ENCODE measurements at regions not wholly inside any gene's neighbourhood (a gene's known extent, or its start where the extent isn't known, plus 50 kb on each side); places are given as distances from the start of the nearest gene placed in this dataset.
"Not testable (repeated sequence)": the region's sequence is repeated elsewhere in the genome, so short reads cannot be mapped to it uniquely, and the experiment has no call there.

DNA sequence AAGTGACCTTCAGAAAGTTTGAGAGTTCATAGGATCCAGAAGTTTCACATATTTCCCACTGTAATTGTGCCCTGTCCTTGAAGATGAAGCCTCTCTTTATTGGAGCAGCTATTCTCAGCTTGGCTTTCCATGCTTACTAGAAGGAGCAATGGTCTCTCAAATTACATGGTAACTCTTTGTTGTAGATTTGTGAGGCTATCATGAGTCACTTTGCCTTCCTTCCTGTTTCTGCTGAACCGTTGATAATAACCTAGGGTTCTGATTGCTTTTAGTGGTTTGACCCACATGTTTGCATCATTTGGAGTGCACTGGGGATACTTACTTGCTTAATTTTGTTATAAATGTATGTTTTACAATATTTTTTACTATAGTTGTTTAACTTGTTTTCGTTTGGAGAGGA, 772.9 kb upstream of the SLITRK6 start:
- no peak for DNase-seq
- TF ChIP-seq GATA1 (IDR thresholded peaks at IDR 0.05; ENCODE audit: low read depth, low read length) (no peak), POLR2A (IDR thresholded peaks at IDR 0.05; ENCODE audit: low read length) (no peak)

DNA sequence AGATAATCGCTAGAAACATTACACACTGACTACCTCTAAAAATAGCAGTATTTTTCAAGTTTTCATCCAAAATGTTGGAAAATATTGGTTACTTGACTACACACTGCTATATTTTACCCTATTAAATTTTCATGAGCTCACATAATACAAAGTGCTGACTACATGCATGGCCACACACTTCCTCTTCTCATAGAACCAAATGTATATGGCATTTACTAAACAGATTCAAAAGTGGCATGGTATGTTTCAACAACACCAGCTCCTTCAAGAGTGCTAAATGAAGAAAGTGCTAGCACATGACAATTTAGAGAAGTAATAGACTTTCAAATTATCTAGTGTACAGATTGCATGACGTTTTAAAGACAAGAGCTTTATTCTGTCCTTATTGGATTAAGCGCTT, 780.4 kb upstream of the SLITRK6 start:
- no peak for TF ChIP-seq GATA1 (IDR thresholded peaks at IDR 0.05; ENCODE audit: low read depth, low read length)
- no peak for TF ChIP-seq POLR2A (IDR thresholded peaks at IDR 0.05; ENCODE audit: low read length)
- no peak for DNase-seq

DNA sequence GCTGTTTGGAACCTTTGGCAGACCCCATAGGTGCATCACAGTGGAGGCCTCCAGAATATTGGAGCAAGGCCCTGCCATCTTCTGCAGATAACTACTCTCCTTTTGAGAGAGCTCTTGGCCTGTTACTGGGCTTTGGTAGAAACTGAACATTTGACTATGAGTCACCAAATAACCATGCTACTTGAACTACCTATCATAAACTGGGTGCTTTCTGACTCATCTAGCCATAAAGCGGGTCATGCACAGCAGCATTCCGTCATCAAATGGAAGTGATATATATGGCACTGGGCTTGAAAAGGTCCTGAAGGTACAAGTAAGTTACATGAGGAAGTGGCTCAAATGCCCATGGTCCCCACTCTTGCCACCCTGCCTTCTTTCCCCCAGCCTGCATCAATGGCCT, 782.5 kb upstream of the SLITRK6 start:
- peak in 1 of 2 experiments; percentile 6 for DNase-seq
- TF ChIP-seq GATA1 (IDR thresholded peaks at IDR 0.05; ENCODE audit: low read depth, low read length) (no peak), POLR2A (IDR thresholded peaks at IDR 0.05; ENCODE audit: low read length) (no peak)

DNA sequence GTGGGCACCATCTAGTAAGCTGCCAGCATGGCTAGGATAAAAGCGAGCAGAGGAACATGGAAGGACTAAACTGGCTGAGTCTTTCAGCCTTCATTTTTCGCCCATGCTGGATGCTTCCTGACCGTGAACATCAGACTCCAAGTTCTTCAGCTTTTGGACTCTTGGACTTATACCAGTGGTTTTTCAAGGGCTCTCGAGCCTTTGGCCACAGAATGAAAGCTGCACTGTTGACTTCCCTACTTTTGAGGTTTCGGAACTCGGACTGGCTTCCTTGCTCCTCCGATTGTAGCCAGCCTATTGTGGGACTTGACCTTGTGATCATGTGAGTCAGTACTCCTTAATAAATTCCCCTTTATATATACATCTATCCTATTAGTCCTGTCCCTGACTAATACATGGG, 785.1 kb upstream of the SLITRK6 start:
- no peak for DNase-seq
- TF ChIP-seq GATA1 (IDR thresholded peaks at IDR 0.05; ENCODE audit: low read depth, low read length) (no peak), POLR2A (IDR thresholded peaks at IDR 0.05; ENCODE audit: low read length) (no peak)

- TF ChIP-seq POLR2A (IDR thresholded peaks at IDR 0.05; ENCODE audit: low read length) (no peak), GATA1 (IDR thresholded peaks at IDR 0.05; ENCODE audit: low read depth, low read length) (no peak)
- DNase-seq = no peak
Measured at GRCh38 chr13:86585835-86586234, 786.6 kb upstream of the SLITRK6 start.

DNA sequence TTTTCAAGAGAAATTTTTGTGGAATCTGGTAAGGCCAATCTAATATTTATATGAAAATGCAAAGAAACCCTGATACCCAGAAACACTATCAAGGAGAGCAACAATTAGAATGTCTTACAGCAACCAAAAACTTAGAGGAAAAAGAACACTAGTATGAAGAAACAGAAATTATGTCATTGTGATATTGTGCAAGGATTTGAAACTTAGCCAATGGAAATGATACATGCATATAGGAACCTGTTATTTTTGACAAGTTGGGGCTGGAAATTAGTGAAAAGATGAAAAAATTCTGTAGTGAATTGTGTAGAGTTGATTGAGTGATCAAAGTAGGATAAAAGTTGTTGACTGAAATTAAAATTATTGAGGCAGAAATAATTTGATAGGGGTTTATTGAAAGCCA, 792.6 kb upstream of the SLITRK6 start:
- TF ChIP-seq GATA1 (IDR thresholded peaks at IDR 0.05; ENCODE audit: low read depth, low read length) (no peak), POLR2A (IDR thresholded peaks at IDR 0.05; ENCODE audit: low read length) (no peak)

DNA sequence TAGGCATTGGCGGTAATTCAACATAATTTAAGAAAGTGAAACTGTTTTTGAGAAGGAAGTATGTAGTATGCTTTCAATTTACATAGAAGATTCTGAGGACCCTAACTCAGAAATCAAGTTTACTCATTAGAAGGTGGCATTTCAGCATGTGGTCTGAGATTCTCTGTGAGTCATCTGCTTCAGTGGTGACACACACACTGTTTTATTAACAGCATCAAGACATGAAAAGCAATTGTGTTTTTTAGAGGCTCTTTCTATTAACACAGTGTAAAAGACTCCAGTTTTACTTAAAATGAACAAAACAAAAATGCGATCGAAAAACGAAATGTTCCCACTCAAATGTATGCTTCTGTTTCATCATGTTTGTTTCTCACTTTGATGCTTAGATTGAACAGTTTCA, 802.1 kb upstream of the SLITRK6 start:
- no peak for DNase-seq
- TF ChIP-seq POLR2A (IDR thresholded peaks at IDR 0.05; ENCODE audit: low read length) = no peak

More for the DNA sequence above, 792.6 kb upstream of the SLITRK6 start:
- no peak for DNase-seq

GRCh38 chr13:86606264-86606663, 807.0 kb upstream of the SLITRK6 start:
- TF ChIP-seq POLR2A (IDR thresholded peaks at IDR 0.05; ENCODE audit: low read length) = no peak
- TF ChIP-seq GATA1 (IDR thresholded peaks at IDR 0.05; ENCODE audit: low read depth, low read length) = no peak

GRCh38 chr13:86608701-86609100, 809.5 kb upstream of the SLITRK6 start:
- DNase-seq = no peak
- TF ChIP-seq POLR2A (IDR thresholded peaks at IDR 0.05; ENCODE audit: low read length) = no peak
- no peak for TF ChIP-seq GATA1 (IDR thresholded peaks at IDR 0.05; ENCODE audit: low read depth, low read length)

More at GRCh38 chr13:86606264-86606663, 807.0 kb upstream of the SLITRK6 start:
- no peak for DNase-seq

- DNase-seq = no peak
- TF ChIP-seq POLR2A (IDR thresholded peaks at IDR 0.05; ENCODE audit: low read length) = no peak
- TF ChIP-seq GATA1 (IDR thresholded peaks at IDR 0.05; ENCODE audit: low read depth, low read length) = no peak
Measured at GRCh38 chr13:86633346-86633745, 834.1 kb upstream of the SLITRK6 start.

DNA sequence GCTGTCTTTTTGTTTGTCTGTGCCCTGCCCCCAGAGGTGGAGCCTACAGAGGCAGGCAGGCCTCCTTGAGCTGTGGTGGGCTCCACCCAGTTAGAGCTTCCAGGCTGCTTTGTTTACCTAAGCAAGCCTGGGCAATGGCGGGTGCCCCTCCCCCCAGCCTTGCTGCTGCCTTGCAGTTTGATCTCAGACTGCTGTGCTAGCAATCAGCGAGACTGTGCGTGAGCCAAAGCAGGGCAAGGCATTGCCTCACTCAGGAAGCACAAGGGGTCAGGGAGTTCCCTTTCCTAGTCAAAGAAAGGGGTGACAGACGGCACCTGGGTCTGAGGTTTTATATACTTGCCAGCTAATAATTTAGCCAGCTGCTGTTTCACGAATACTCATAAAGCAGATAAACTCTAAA, 852.0 kb upstream of the SLITRK6 start:
- DNase-seq = not testable (repeated sequence)

- no peak for DNase-seq
- TF ChIP-seq GATA1 (IDR thresholded peaks at IDR 0.05; ENCODE audit: low read depth, low read length) = no peak
- no peak for TF ChIP-seq POLR2A (IDR thresholded peaks at IDR 0.05; ENCODE audit: low read length)
Measured at GRCh38 chr13:86653009-86653408, 853.8 kb upstream of the SLITRK6 start.

DNA sequence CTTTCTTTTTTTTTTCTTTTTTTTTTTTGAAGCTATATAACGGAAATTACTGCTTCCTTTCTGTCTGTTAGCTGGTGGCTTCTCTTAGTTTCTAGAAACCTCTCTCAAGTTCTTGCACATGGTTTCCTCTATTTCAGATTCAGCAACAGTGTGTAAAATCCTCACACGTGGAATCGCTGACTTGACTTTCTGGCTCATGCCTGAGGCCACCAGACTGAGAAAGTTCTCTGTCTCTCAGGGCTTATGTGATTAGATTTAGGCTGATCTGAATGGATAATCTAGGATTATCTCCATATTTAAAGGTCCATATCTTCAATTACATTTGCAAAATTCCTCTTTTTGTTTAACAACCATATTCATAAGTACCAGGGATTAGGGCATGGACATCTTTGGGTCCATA, 856.3 kb upstream of the SLITRK6 start:
- TF ChIP-seq GATA1 (IDR thresholded peaks at IDR 0.05; ENCODE audit: low read depth, low read length) = no peak
- TF ChIP-seq POLR2A (IDR thresholded peaks at IDR 0.05; ENCODE audit: low read length) = no peak
- DNase-seq = no peak

GRCh38 chr13:86660090-86660489, 860.9 kb upstream of the SLITRK6 start:
- TF ChIP-seq GATA1 (IDR thresholded peaks at IDR 0.05; ENCODE audit: low read depth, low read length) (no peak), POLR2A (IDR thresholded peaks at IDR 0.05; ENCODE audit: low read length) (no peak)
- DNase-seq = no peak

GRCh38 chr13:86665842-86666241, 866.6 kb upstream of the SLITRK6 start:
- no peak for DNase-seq
- TF ChIP-seq GATA1 (IDR thresholded peaks at IDR 0.05; ENCODE audit: low read depth, low read length) (no peak), POLR2A (IDR thresholded peaks at IDR 0.05; ENCODE audit: low read length) (no peak)

GRCh38 chr13:86673931-86674431, 874.8 kb upstream of the SLITRK6 start:
- no peak for DNase-seq
- TF ChIP-seq POLR2A (IDR thresholded peaks at IDR 0.05; ENCODE audit: low read length) = no peak
- no peak for TF ChIP-seq GATA1 (IDR thresholded peaks at IDR 0.05; ENCODE audit: low read depth, low read length)

All from erythroblast (primary cell).